Keratinocyte (primary cell): ENCODE measurements at regions not wholly inside any gene's neighbourhood (a gene's known extent, or its start where the extent isn't known, plus 50 kb on each side); places are given as distances from the start of the nearest gene placed in this dataset.

Experiments
- DNase-seq: peaks from one replicate; pipeline ENCODE4 v3.0.0-alpha.2; 2011; ENCODE audit warnings: low read depth, missing footprints, low spot score
- FAIRE-seq: peaks from 2 replicates; lab custom pipeline; 2011; peaks lifted over from hg19 to GRCh38; lab: Jason Lieb, UNC
- H2AFZ ChIP-seq: 2 replicates; pipeline ENCODE4 v1.6.0; 2012; ENCODE audit warnings: low read length, control low read depth, inconsistent platforms; ENCODE audit not compliant: control insufficient read depth
- H3K27ac ChIP-seq: 2 replicates; pipeline ENCODE4 v1.5.1; 2011; ENCODE audit warnings: low read length; ENCODE audit not compliant: control insufficient read depth, insufficient read depth
- H3K27me3 ChIP-seq: 3 replicates; pipeline ENCODE4 v1.6.0; 2011; ENCODE audit warnings: low read length; ENCODE audit not compliant: control insufficient read depth, insufficient read depth; ENCODE audit errors: extremely low read depth
- H3K36me3 ChIP-seq, 2 experiments: 2 replicates in 1 of 2; 3 replicates in 1 of 2; pipeline ENCODE4 v1.5.1; 2011; ENCODE audit warnings: low read length in 2 of 2, mild to moderate bottlenecking in 1 of 2; ENCODE audit not compliant: control insufficient read depth in 2 of 2, insufficient read depth in 2 of 2; ENCODE audit errors: extremely low read depth in 1 of 2
- H3K4me1 ChIP-seq: 3 replicates; pipeline ENCODE4 v1.5.1; 2011; ENCODE audit warnings: low read length; ENCODE audit not compliant: control insufficient read depth, insufficient read depth; ENCODE audit errors: extremely low read depth
- H3K4me2 ChIP-seq: 3 replicates; pipeline ENCODE4 v1.6.0; 2011; ENCODE audit warnings: low read depth, low read length; ENCODE audit not compliant: control insufficient read depth, insufficient read depth; ENCODE audit errors: extremely low read depth
- H3K4me3 ChIP-seq, 3 experiments: fragments of 200-600 bp in 1 of 3; sonication (generic) in 1 of 3; 2 replicates in 2 of 3; 3 replicates in 1 of 3; pipeline ENCODE4 v1.5.1; 2011 to 2016; ENCODE audit warnings: low read length in 3 of 3, mild to moderate bottlenecking in 3 of 3, control low read depth in 2 of 3, inconsistent platforms in 1 of 3, low read depth in 1 of 3, mixed read lengths in 1 of 3, mixed run types in 1 of 3, moderate library complexity in 1 of 3; ENCODE audit not compliant: control insufficient read depth in 2 of 3, insufficient read depth in 2 of 3; ENCODE audit errors: extremely low read depth in 1 of 3
- H3K79me2 ChIP-seq: 2 replicates; pipeline ENCODE4 v1.6.0; 2012; ENCODE audit warnings: low read length; ENCODE audit not compliant: control insufficient read depth, insufficient read depth
- H3K9ac ChIP-seq: 3 replicates; pipeline ENCODE4 v1.6.0; 2011; ENCODE audit warnings: low read length; ENCODE audit not compliant: control insufficient read depth, insufficient read depth; ENCODE audit errors: extremely low read depth
- H3K9me1 ChIP-seq: 3 replicates; pipeline ENCODE4 v1.6.0; 2011; ENCODE audit warnings: low read length; ENCODE audit not compliant: control insufficient read depth, insufficient read depth; ENCODE audit errors: extremely low read depth
- H3K9me3 ChIP-seq: 2 replicates; pipeline ENCODE4 v1.5.1; 2012; ENCODE audit warnings: low read depth, low read length; ENCODE audit not compliant: control insufficient read depth
- H4K20me1 ChIP-seq: 3 replicates; pipeline ENCODE4 v1.6.0; 2011; ENCODE audit warnings: low read length; ENCODE audit not compliant: control insufficient read depth, insufficient read depth; ENCODE audit errors: extremely low read depth
- EZH2 ChIP-seq: IDR thresholded peaks from one replicate; pipeline ENCODE4 v1.6.1; 2012; ENCODE audit warnings: inconsistent platforms, mild to moderate bottlenecking, low read length, moderate library complexity
- dilution Hi-C: fragments of 300-500 bp; cut with MboI; formaldehyde crosslinking; loops from one replicate; pipeline ENCODE4 v1.7.0; 2020; ENCODE audit warnings: low sequenced_read_pairs; ENCODE audit not compliant: extremely low pct_ligation_motif_present
- TF ChIP-seq, protein P1 (sequence below), 3 experiments: IDR thresholded peaks in 1 of 3; conservative IDR thresholded peaks in 1 of 3; optimal IDR thresholded peaks in 1 of 3; 2 replicates in 2 of 3; 3 replicates in 1 of 3; pipeline versions ENCODE3 to v1.5.1; 2011; ENCODE audit warnings: low read length in 3 of 3, mild to moderate bottlenecking in 3 of 3, moderate library complexity in 2 of 3, control low read depth in 1 of 3, inconsistent platforms in 1 of 3; ENCODE audit not compliant: insufficient read depth in 2 of 3; ENCODE audit errors: extremely low read depth in 1 of 3

DNA sequence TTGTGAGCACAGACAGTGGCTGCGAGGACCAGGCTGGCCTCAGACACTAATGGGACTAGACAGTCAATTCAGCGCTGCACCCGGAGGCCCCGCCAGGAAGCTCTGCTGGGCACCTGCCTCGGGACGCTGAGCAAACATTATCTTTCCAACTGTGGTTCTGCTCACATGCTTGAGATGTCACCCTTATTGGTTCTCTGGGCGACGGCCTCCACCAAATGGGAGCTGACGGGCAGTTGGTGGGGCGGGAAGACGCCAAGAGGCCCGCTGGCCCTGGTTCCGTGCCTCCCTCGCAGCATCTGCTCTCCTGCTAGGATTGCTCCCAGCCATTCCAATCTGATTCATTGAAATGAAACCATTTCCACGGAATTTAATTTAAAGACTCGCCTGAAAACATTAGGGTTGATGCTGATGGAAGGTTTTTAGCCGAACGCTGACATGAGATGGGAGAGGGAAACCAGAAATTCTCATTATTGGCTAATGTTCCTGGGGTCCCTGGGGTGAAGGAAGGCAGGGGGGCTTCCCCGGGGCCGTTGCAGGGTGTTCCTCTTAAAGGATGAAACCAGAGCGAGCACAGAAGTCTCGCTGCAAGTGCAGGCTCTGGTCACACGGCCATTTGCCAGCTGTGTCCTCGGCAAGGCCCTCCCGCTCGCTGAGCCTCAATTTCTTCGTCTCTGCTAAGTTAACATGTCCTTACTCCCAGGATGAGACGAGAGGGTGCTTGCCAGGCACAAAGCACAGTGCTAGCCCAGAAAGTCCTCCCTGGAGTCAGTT is 512.2 kb downstream of the NPHP4 start:
- H3K9me3 ChIP-seq = peaks cover 2% of the 10 kb centered on the region
- TF ChIP-seq EZH2 = no peak
- TF ChIP-seq, protein P1, sequence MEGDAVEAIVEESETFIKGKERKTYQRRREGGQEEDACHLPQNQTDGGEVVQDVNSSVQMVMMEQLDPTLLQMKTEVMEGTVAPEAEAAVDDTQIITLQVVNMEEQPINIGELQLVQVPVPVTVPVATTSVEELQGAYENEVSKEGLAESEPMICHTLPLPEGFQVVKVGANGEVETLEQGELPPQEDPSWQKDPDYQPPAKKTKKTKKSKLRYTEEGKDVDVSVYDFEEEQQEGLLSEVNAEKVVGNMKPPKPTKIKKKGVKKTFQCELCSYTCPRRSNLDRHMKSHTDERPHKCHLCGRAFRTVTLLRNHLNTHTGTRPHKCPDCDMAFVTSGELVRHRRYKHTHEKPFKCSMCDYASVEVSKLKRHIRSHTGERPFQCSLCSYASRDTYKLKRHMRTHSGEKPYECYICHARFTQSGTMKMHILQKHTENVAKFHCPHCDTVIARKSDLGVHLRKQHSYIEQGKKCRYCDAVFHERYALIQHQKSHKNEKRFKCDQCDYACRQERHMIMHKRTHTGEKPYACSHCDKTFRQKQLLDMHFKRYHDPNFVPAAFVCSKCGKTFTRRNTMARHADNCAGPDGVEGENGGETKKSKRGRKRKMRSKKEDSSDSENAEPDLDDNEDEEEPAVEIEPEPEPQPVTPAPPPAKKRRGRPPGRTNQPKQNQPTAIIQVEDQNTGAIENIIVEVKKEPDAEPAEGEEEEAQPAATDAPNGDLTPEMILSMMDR (optimal IDR thresholded peaks at IDR 0.05 in 1 of 3, IDR thresholded peaks at IDR 0.05 in 1 of 3, conservative IDR thresholded peaks at IDR 0.05 in 1 of 3; ENCODE audit: extremely low read depth in 1 of 3, insufficient read depth in 2 of 3, low read length in 3 of 3) = no peak
- no peak overlapping the region for H3K4me2 ChIP-seq
- H4K20me1 ChIP-seq = no peaks in the 10 kb centered on the region
- no peak overlapping the region for H3K4me3 ChIP-seq
- H3K79me2 ChIP-seq = no peaks in the 10 kb centered on the region
- H3K9ac ChIP-seq = no peak overlapping the region
- H2AFZ ChIP-seq = no peak overlapping the region
- H3K36me3 ChIP-seq = no peaks in the 10 kb centered on the region
- no peaks in the 10 kb centered on the region for H3K27me3 ChIP-seq
- H3K9me1 ChIP-seq = no peaks in the 10 kb centered on the region
- H3K4me1 ChIP-seq = no peaks in the 10 kb centered on the region
- no peak for DNase-seq
- dilution Hi-C loops = no loop called here
- FAIRE-seq = no peak
- H3K27ac ChIP-seq = no peak overlapping the region

DNA sequence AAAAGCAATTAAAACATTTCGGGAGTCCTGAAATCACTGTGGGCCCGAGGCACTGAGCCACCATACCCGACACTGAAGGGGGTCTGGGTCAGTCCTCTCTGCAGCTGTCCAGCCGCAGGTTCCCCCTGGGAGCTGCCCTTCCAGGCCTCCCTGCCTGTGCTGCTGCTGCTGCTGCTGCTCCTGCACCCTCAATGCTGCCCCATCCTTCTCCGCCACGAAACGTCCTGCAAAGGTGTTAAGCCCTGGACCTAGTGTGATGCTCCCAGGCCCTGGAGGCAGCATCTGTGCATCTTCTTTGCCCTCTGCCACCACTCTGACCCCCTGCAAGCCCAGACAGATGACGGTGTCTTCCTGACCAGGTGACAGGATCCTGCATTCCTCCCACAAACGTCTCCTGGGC is 513.3 kb downstream of the NPHP4 start:
- H3K79me2 ChIP-seq = no peaks in the 10 kb centered on the region
- no peak overlapping the region for H2AFZ ChIP-seq
- dilution Hi-C loops = no loop called here
- no peak overlapping the region for H3K4me3 ChIP-seq
- H3K9ac ChIP-seq = no peak overlapping the region
- no peaks in the 10 kb centered on the region for H3K27me3 ChIP-seq
- H3K4me2 ChIP-seq = no peak overlapping the region
- no peak for DNase-seq
- H3K36me3 ChIP-seq = no peaks in the 10 kb centered on the region
- no peak overlapping the region for H3K27ac ChIP-seq
- TF ChIP-seq, protein P1 (optimal IDR thresholded peaks at IDR 0.05 in 1 of 3, IDR thresholded peaks at IDR 0.05 in 1 of 3, conservative IDR thresholded peaks at IDR 0.05 in 1 of 3; ENCODE audit: extremely low read depth in 1 of 3, insufficient read depth in 2 of 3, low read length in 3 of 3) = no peak
- no peak for TF ChIP-seq EZH2
- H3K4me1 ChIP-seq = no peaks in the 10 kb centered on the region
- FAIRE-seq = no peak
- no peaks in the 10 kb centered on the region for H4K20me1 ChIP-seq
- H3K9me3 ChIP-seq = peaks cover 2% of the 10 kb centered on the region
- no peaks in the 10 kb centered on the region for H3K9me1 ChIP-seq
